GM23338 (cell line): ENCODE measurements at regions not wholly inside any gene's neighbourhood (a gene's known extent, or its start where the extent isn't known, plus 50 kb on each side); places are given as distances from the start of the nearest gene placed in this dataset.

Source experiments
- ATAC-seq: fragments of 200-7000 bp; cut with Tn5 transposase; 3 replicates; pipeline ENCODE4 v1.9.1; 2020
- DNase-seq: peaks from one replicate; pipeline ENCODE4 v3.0.0-alpha.2; 2015; ENCODE audit warnings: low spot score
- H2AFZ ChIP-seq: fragments of 200-600 bp; sonication (generic); 2 replicates; pipeline ENCODE4 v1.8.0; 2016; ENCODE audit warnings: antibody characterized with exemption, mild to moderate bottlenecking, moderate library complexity
- H3F3A ChIP-seq: fragments of 200-600 bp; sonication (generic); replicated peaks from 2 replicates; pipeline ENCODE4 v1.8.0; 2017; ENCODE audit warnings: antibody characterized with exemption, mixed run types, low read depth
- H3K27ac ChIP-seq: fragments of 200-600 bp; sonication (generic); 2 replicates; pipeline ENCODE4 v1.6.1; 2016; ENCODE audit warnings: low read depth
- H3K27me3 ChIP-seq: fragments of 200-600 bp; sonication (generic); 2 replicates; pipeline ENCODE4 v1.8.0; 2016; ENCODE audit warnings: mild to moderate bottlenecking, mixed run types, moderate library complexity; ENCODE audit not compliant: insufficient read depth
- H3K36me3 ChIP-seq: fragments of 200-600 bp; sonication (generic); 2 replicates; pipeline ENCODE4 v1.8.0; 2016; ENCODE audit warnings: mild to moderate bottlenecking; ENCODE audit not compliant: insufficient read depth
- H3K4me1 ChIP-seq: fragments of 200-600 bp; sonication (generic); 2 replicates; pipeline ENCODE4 v1.8.0; 2016; ENCODE audit warnings: mild to moderate bottlenecking, moderate library complexity; ENCODE audit not compliant: insufficient read depth
- H3K4me2 ChIP-seq: fragments of 200-600 bp; sonication (generic); 2 replicates; pipeline ENCODE4 v1.7.1; 2017; ENCODE audit warnings: mixed run types
- H3K4me3 ChIP-seq: fragments of 200-600 bp; sonication (generic); 2 replicates; pipeline ENCODE4 v1.6.1; 2016; ENCODE audit warnings: mixed run types
- H3K79me2 ChIP-seq: fragments of 200-600 bp; sonication (generic); replicated peaks from 2 replicates; pipeline ENCODE4 v1.8.0; 2017; ENCODE audit warnings: mild to moderate bottlenecking; ENCODE audit not compliant: insufficient read depth
- H3K9me2 ChIP-seq: fragments of 200-600 bp; sonication (generic); 2 replicates; pipeline ENCODE4 v1.8.0; 2017; ENCODE audit not compliant: insufficient read depth
- H4K20me1 ChIP-seq: fragments of 200-600 bp; sonication (generic); replicated peaks from 2 replicates; pipeline ENCODE4 v1.8.0; 2017; ENCODE audit warnings: mild to moderate bottlenecking; ENCODE audit not compliant: insufficient read depth
- H3K27ac Mint-ChIP-seq: 2 replicates; pipeline ENCODE4 v1.8.0; 2020; ENCODE audit warnings: inconsistent platforms, mild to moderate bottlenecking, moderate library complexity, mixed read lengths
- H3K27me3 Mint-ChIP-seq: 3 replicates; pipeline ENCODE4 v1.8.0; 2022; ENCODE audit warnings: low read depth, mild to moderate bottlenecking, moderate library complexity, mixed read lengths, inconsistent platforms; ENCODE audit not compliant: insufficient read depth, poor library complexity
- H3K36me3 Mint-ChIP-seq: 3 replicates; pipeline ENCODE4 v1.8.0; 2021; ENCODE audit warnings: low read depth, mild to moderate bottlenecking, inconsistent platforms, moderate library complexity, mixed read lengths
- H3K4me1 Mint-ChIP-seq: 3 replicates; pipeline ENCODE4 v1.8.0; 2020; ENCODE audit warnings: mild to moderate bottlenecking, inconsistent platforms, mixed read lengths
- H3K4me3 Mint-ChIP-seq: 3 replicates; pipeline ENCODE4 v1.8.0; 2021; ENCODE audit warnings: moderate library complexity, mild to moderate bottlenecking, inconsistent platforms, mixed read lengths
- H3K9me3 Mint-ChIP-seq: 3 replicates; pipeline ENCODE4 v1.8.0; 2020; ENCODE audit warnings: moderate library complexity, mild to moderate bottlenecking, inconsistent platforms, mixed read lengths
- CREB1 ChIP-seq: fragments of 250-450 bp; sonication (Bioruptor Pico); IDR thresholded peaks from 2 replicates; pipeline ENCODE4 v1.5.0; 2020; ENCODE audit warnings: low read depth, mild to moderate bottlenecking, moderate library complexity
- CTCF ChIP-seq, 2 experiments: fragments of 200-600 bp in 1 of 2; sonication (generic) in 1 of 2; conservative IDR thresholded peaks; 2 replicates each; pipeline versions ENCODE4 v1.5.1 to v1.6.1; 2016 to 2017; ENCODE audit warnings: antibody characterized with exemption in 2 of 2, low read depth in 2 of 2, mild to moderate bottlenecking in 2 of 2, moderate library complexity in 1 of 2
- EZH2 ChIP-seq: fragments of 200-600 bp; sonication (generic); IDR thresholded peaks from one replicate; pipeline ENCODE4 v1.8.0; 2017; ENCODE audit warnings: antibody characterized with exemption, mild to moderate bottlenecking, low read depth; ENCODE audit not compliant: unreplicated experiment
- EZH2phosphoT487 ChIP-seq: fragments of 200-600 bp; sonication (generic); IDR thresholded peaks from one replicate; pipeline ENCODE4 v1.8.1; 2018; ENCODE audit warnings: antibody characterized with exemption; ENCODE audit not compliant: unreplicated experiment
- JUNB ChIP-seq: IDR thresholded peaks from one replicate; pipeline ENCODE4 v1.6.1; 2016; ENCODE audit warnings: antibody characterized with exemption; ENCODE audit not compliant: unreplicated experiment
- NANOG ChIP-seq: IDR thresholded peaks from 2 replicates; pipeline ENCODE4 v1.6.1; 2016; ENCODE audit warnings: antibody characterized with exemption, borderline replicate concordance
- POLR2AphosphoS5 ChIP-seq: IDR thresholded peaks from 2 replicates; pipeline ENCODE4 v1.6.1; 2016; ENCODE audit warnings: antibody characterized with exemption, low read depth
- STAT1 ChIP-seq: IDR thresholded peaks from one replicate; pipeline ENCODE4 v1.6.1; 2016; ENCODE audit warnings: antibody characterized with exemption; ENCODE audit not compliant: unreplicated experiment
- TF ChIP-seq, protein P1 (sequence below): fragments of 250-450 bp; sonication (Bioruptor Pico); IDR thresholded peaks from 2 replicates; pipeline ENCODE4 v1.5.0; 2020; ENCODE audit warnings: mild to moderate bottlenecking, moderate library complexity
- TF ChIP-seq, protein P2 (sequence below): IDR thresholded peaks from one replicate; pipeline ENCODE4 v1.6.1; 2018; ENCODE audit warnings: antibody characterized with exemption; ENCODE audit not compliant: unreplicated experiment
- TF ChIP-seq, protein P3 (sequence below): IDR thresholded peaks from 2 replicates; pipeline ENCODE4 v1.6.1; 2016; ENCODE audit warnings: antibody characterized with exemption

DNA sequence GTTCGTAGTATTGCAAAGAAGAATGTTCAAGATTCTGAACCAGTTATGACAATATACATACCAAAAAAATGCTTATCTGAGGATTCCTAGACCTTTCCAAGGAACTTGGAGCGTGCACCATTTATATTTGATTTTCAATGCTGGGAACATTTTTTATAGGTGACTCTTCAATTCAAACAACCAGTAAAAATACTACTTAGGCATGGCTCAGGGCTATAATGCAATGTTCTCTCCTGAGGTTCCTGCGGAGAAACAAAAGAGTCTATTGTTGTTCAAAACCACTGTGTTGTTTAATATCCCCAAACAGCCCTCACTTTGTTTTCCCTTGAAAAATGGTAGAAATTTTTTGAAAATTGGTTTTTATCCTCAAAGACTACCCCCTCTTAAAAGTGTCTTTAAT, 335.7 kb upstream of the IZUMO3 start:
- Histone ChIP-seq H3F3A (no peaks in the 10 kb centered on the region), H3K27ac (no peak overlapping the region), H3K4me1 (peaks cover 16% of the 10 kb centered on the region; the same call in 1 of the 2 replicates), H3K79me2 (no peaks in the 10 kb centered on the region), H2AFZ (no peak overlapping the region), H3K4me2 (no peak overlapping the region), H3K36me3 (no peaks in the 10 kb centered on the region), H3K27me3 (no peaks in the 10 kb centered on the region), H3K4me3 (no peak overlapping the region), H4K20me1 (no peaks in the 10 kb centered on the region), H3K9me2 (no peaks in the 10 kb centered on the region)
- Mint-ChIP-seq H3K4me1 (peaks cover 19% of the 10 kb centered on the region), H3K4me3 (no peak overlapping the region), H3K27me3 (peaks cover 2% of the 10 kb centered on the region), H3K36me3 (no peaks in the 10 kb centered on the region), H3K9me3 (no peaks in the 10 kb centered on the region), H3K27ac (no peak overlapping the region)
- peak; percentile 64; the same call in 2 of the 3 replicates for ATAC-seq
- peak; percentile 35 for DNase-seq
- TF ChIP-seq POLR2AphosphoS5 (no peak), STAT1 (no peak), JUNB (no peak), EZH2 (no peak), CTCF (conservative IDR thresholded peaks at IDR 0.05; ENCODE audit: low read depth in 2 of 2) (no peak), NANOG (no peak), CREB1 (CRISPR knock-in tag) (no peak), EZH2phosphoT487 (no peak)
- TF ChIP-seq, protein P1, sequence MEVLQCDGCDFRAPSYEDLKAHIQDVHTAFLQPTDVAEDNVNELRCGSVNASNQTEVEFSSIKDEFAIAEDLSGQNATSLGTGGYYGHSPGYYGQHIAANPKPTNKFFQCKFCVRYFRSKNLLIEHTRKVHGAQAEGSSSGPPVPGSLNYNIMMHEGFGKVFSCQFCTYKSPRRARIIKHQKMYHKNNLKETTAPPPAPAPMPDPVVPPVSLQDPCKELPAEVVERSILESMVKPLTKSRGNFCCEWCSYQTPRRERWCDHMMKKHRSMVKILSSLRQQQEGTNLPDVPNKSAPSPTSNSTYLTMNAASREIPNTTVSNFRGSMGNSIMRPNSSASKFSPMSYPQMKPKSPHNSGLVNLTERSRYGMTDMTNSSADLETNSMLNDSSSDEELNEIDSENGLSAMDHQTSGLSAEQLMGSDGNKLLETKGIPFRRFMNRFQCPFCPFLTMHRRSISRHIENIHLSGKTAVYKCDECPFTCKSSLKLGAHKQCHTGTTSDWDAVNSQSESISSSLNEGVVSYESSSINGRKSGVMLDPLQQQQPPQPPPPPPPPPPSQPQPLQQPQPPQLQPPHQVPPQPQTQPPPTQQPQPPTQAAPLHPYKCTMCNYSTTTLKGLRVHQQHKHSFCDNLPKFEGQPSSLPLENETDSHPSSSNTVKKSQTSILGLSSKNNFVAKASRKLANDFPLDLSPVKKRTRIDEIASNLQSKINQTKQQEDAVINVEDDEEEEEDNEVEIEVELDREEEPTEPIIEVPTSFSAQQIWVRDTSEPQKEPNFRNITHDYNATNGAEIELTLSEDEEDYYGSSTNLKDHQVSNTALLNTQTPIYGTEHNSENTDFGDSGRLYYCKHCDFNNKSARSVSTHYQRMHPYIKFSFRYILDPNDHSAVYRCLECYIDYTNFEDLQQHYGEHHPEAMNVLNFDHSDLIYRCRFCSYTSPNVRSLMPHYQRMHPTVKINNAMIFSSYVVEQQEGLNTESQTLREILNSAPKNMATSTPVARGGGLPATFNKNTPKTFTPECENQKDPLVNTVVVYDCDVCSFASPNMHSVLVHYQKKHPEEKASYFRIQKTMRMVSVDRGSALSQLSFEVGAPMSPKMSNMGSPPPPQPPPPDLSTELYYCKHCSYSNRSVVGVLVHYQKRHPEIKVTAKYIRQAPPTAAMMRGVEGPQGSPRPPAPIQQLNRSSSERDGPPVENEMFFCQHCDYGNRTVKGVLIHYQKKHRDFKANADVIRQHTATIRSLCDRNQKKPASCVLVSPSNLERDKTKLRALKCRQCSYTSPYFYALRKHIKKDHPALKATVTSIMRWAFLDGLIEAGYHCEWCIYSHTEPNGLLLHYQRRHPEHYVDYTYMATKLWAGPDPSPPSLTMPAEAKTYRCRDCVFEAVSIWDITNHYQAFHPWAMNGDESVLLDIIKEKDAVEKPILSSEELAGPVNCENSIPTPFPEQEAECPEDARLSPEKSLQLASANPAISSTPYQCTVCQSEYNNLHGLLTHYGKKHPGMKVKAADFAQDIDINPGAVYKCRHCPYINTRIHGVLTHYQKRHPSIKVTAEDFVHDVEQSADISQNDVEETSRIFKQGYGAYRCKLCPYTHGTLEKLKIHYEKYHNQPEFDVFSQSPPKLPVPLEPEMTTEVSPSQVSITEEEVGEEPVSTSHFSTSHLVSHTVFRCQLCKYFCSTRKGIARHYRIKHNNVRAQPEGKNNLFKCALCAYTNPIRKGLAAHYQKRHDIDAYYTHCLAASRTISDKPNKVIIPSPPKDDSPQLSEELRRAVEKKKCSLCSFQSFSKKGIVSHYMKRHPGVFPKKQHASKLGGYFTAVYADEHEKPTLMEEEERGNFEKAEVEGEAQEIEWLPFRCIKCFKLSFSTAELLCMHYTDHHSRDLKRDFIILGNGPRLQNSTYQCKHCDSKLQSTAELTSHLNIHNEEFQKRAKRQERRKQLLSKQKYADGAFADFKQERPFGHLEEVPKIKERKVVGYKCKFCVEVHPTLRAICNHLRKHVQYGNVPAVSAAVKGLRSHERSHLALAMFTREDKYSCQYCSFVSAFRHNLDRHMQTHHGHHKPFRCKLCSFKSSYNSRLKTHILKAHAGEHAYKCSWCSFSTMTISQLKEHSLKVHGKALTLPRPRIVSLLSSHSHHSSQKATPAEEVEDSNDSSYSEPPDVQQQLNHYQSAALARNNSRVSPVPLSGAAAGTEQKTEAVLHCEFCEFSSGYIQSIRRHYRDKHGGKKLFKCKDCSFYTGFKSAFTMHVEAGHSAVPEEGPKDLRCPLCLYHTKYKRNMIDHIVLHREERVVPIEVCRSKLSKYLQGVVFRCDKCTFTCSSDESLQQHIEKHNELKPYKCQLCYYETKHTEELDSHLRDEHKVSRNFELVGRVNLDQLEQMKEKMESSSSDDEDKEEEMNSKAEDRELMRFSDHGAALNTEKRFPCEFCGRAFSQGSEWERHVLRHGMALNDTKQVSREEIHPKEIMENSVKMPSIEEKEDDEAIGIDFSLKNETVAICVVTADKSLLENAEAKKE (CRISPR knock-in tag), result no peak
- TF ChIP-seq, protein P2, sequence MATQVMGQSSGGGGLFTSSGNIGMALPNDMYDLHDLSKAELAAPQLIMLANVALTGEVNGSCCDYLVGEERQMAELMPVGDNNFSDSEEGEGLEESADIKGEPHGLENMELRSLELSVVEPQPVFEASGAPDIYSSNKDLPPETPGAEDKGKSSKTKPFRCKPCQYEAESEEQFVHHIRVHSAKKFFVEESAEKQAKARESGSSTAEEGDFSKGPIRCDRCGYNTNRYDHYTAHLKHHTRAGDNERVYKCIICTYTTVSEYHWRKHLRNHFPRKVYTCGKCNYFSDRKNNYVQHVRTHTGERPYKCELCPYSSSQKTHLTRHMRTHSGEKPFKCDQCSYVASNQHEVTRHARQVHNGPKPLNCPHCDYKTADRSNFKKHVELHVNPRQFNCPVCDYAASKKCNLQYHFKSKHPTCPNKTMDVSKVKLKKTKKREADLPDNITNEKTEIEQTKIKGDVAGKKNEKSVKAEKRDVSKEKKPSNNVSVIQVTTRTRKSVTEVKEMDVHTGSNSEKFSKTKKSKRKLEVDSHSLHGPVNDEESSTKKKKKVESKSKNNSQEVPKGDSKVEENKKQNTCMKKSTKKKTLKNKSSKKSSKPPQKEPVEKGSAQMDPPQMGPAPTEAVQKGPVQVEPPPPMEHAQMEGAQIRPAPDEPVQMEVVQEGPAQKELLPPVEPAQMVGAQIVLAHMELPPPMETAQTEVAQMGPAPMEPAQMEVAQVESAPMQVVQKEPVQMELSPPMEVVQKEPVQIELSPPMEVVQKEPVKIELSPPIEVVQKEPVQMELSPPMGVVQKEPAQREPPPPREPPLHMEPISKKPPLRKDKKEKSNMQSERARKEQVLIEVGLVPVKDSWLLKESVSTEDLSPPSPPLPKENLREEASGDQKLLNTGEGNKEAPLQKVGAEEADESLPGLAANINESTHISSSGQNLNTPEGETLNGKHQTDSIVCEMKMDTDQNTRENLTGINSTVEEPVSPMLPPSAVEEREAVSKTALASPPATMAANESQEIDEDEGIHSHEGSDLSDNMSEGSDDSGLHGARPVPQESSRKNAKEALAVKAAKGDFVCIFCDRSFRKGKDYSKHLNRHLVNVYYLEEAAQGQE, result no peak
- TF ChIP-seq, protein P3, sequence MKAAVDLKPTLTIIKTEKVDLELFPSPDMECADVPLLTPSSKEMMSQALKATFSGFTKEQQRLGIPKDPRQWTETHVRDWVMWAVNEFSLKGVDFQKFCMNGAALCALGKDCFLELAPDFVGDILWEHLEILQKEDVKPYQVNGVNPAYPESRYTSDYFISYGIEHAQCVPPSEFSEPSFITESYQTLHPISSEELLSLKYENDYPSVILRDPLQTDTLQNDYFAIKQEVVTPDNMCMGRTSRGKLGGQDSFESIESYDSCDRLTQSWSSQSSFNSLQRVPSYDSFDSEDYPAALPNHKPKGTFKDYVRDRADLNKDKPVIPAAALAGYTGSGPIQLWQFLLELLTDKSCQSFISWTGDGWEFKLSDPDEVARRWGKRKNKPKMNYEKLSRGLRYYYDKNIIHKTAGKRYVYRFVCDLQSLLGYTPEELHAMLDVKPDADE, result no peak
